ENCODE measurements at regions not wholly inside any gene's neighbourhood (a gene's known extent, or its start where the extent isn't known, plus 50 kb on each side); places are given as distances from the start of the nearest gene placed in this dataset.

- no peaks in the 10 kb centered on the region for H3K36me3 Mint-ChIP-seq (ENCODE audit: low read depth)
- no peaks in the 10 kb centered on the region for H3K4me1 Mint-ChIP-seq
- H3K4me3 Mint-ChIP-seq: no peak overlapping the region
- H3K27ac Mint-ChIP-seq: no peak overlapping the region
- no peaks in the 10 kb centered on the region for H3K27me3 Mint-ChIP-seq (ENCODE audit: low read depth)
- TF ChIP-seq, protein P1, sequence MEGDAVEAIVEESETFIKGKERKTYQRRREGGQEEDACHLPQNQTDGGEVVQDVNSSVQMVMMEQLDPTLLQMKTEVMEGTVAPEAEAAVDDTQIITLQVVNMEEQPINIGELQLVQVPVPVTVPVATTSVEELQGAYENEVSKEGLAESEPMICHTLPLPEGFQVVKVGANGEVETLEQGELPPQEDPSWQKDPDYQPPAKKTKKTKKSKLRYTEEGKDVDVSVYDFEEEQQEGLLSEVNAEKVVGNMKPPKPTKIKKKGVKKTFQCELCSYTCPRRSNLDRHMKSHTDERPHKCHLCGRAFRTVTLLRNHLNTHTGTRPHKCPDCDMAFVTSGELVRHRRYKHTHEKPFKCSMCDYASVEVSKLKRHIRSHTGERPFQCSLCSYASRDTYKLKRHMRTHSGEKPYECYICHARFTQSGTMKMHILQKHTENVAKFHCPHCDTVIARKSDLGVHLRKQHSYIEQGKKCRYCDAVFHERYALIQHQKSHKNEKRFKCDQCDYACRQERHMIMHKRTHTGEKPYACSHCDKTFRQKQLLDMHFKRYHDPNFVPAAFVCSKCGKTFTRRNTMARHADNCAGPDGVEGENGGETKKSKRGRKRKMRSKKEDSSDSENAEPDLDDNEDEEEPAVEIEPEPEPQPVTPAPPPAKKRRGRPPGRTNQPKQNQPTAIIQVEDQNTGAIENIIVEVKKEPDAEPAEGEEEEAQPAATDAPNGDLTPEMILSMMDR (IDR thresholded peaks at IDR 0.05; ENCODE audit: unreplicated experiment in 3 of 3): no peak
- H3K9me3 Mint-ChIP-seq: peaks cover 3% of the 10 kb centered on the region
Observed at GRCh38 chr4:115360431-115360830, 247.0 kb upstream of the NDST4 start.

- no peaks in the 10 kb centered on the region for H3K27me3 Mint-ChIP-seq (ENCODE audit: low read depth)
- H3K4me3 Mint-ChIP-seq: no peak overlapping the region
- no peaks in the 10 kb centered on the region for H3K4me1 Mint-ChIP-seq
- H3K27ac Mint-ChIP-seq: no peak overlapping the region
- TF ChIP-seq, protein P1 (IDR thresholded peaks at IDR 0.05; ENCODE audit: unreplicated experiment in 3 of 3): no peak
- no peaks in the 10 kb centered on the region for H3K36me3 Mint-ChIP-seq (ENCODE audit: low read depth)
- H3K9me3 Mint-ChIP-seq: peaks cover 23% of the 10 kb centered on the region
Observed at GRCh38 chr4:115357776-115358175, 244.4 kb upstream of the NDST4 start.

GRCh38 chr4:115356176-115356575 lies 242.8 kb upstream of the NDST4 start:
- TF ChIP-seq, protein P1 (IDR thresholded peaks at IDR 0.05; ENCODE audit: unreplicated experiment in 3 of 3): no peak
- Mint-ChIP-seq H3K27ac (no peak overlapping the region), H3K36me3 (ENCODE audit: low read depth) (no peaks in the 10 kb centered on the region), H3K4me3 (no peak overlapping the region), H3K27me3 (ENCODE audit: low read depth) (no peaks in the 10 kb centered on the region), H3K9me3 (peaks cover 39% of the 10 kb centered on the region), H3K4me1 (no peaks in the 10 kb centered on the region)

DNA sequence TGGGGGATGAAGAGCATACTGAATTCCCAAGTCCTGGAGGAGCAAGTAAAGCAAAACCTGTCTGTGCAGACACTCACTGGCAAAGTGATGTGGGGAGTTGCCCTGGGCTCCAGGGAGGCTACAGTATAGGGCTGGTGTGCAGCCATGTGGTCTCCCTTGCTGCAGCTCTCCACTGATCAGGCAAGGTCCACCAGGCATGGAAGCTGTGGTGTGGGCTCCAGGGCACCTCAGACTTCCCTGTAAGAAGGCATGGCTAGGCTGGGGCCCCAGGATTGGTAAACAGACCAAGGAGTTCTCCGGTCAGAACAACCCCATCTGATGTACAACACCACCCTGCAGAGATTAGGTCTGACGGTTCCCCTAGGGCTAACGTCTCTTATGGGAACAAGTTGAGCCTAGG lies 241.9 kb upstream of the NDST4 start:
- Mint-ChIP-seq H3K27ac (no peak overlapping the region), H3K4me3 (no peak overlapping the region), H3K4me1 (no peaks in the 10 kb centered on the region), H3K27me3 (ENCODE audit: low read depth) (no peaks in the 10 kb centered on the region), H3K36me3 (ENCODE audit: low read depth) (no peaks in the 10 kb centered on the region), H3K9me3 (peaks cover 44% of the 10 kb centered on the region)
- TF ChIP-seq, protein P1 (IDR thresholded peaks at IDR 0.05; ENCODE audit: unreplicated experiment in 3 of 3): no peak

- TF ChIP-seq, protein P1 (IDR thresholded peaks at IDR 0.05; ENCODE audit: unreplicated experiment in 3 of 3): no peak
- Mint-ChIP-seq H3K9me3 (peaks cover 44% of the 10 kb centered on the region), H3K36me3 (ENCODE audit: low read depth) (no peaks in the 10 kb centered on the region), H3K4me3 (no peak overlapping the region), H3K27me3 (ENCODE audit: low read depth) (no peaks in the 10 kb centered on the region), H3K27ac (no peak overlapping the region), H3K4me1 (no peaks in the 10 kb centered on the region)
Observed at GRCh38 chr4:115353370-115353769, 239.9 kb upstream of the NDST4 start.

- TF ChIP-seq, protein P1 (IDR thresholded peaks at IDR 0.05; ENCODE audit: unreplicated experiment in 3 of 3): no peak
- H3K4me3 Mint-ChIP-seq: no peak overlapping the region
- no peaks in the 10 kb centered on the region for H3K4me1 Mint-ChIP-seq
- H3K27me3 Mint-ChIP-seq (ENCODE audit: low read depth): no peaks in the 10 kb centered on the region
- H3K9me3 Mint-ChIP-seq: no peaks in the 10 kb centered on the region
- H3K36me3 Mint-ChIP-seq (ENCODE audit: low read depth): no peaks in the 10 kb centered on the region
- H3K27ac Mint-ChIP-seq: no peak overlapping the region
Observed at GRCh38 chr4:115343171-115343570, 229.8 kb upstream of the NDST4 start.

Measured in nephron (organoid).